A673 (cell line): ENCODE measurements at regions not wholly inside any gene's neighbourhood (a gene's known extent, or its start where the extent isn't known, plus 50 kb on each side); places are given as distances from the start of the nearest gene placed in this dataset.
A peak's percentile ranks its signal among the peaks of the same experiment; 100 is the strongest.

ENCODE experiments used
- BruUV-seq: library from RNA; stranded (reverse); fragments of 400-500 nt; replicated peaks from 2 replicates; lab custom pipeline; 2021; lab: Mats Ljungman, UMichigan
- CTCF ChIA-PET: fragments of 300-600 bp; sonication (Branson Sonifier 250); formaldehyde crosslinking; loops from one replicate; lab custom pipeline; 2022; ENCODE audit warnings: antibody characterized with exemption; lab: Charles Lee
- POLR2A ChIA-PET: fragments of 300-600 bp; sonication (Branson Sonifier 250); formaldehyde crosslinking; loops from one replicate; lab custom pipeline; 2022; ENCODE audit warnings: antibody characterized with exemption; ENCODE audit not compliant: low non-redundant PET; lab: Charles Lee
- DNase-seq: peaks from one replicate; pipeline ENCODE4 v3.0.0-alpha.2; 2015; ENCODE audit warnings: low spot score
- H3K27ac ChIP-seq: fragments of 200-600 bp; sonication (generic); 2 replicates; pipeline ENCODE4 v1.5.1; 2016; ENCODE audit warnings: mixed run types, low read depth, mild to moderate bottlenecking, mixed read lengths, antibody characterized with exemption, low read length; ENCODE audit not compliant: poor library complexity, severe bottlenecking
- H3K27me3 ChIP-seq: fragments of 200-600 bp; sonication (generic); replicated peaks from 2 replicates; pipeline ENCODE4 v1.6.1; 2017; ENCODE audit warnings: mixed run types, low read depth, mild to moderate bottlenecking, mixed read lengths, antibody characterized with exemption, low read length; ENCODE audit not compliant: insufficient read depth, poor library complexity
- H3K36me3 ChIP-seq: fragments of 200-600 bp; sonication (generic); 2 replicates; pipeline ENCODE4 v1.6.1; 2016; ENCODE audit warnings: mixed run types, mild to moderate bottlenecking, mixed read lengths, antibody characterized with exemption, low read length; ENCODE audit not compliant: insufficient read depth, poor library complexity, severe bottlenecking
- H3K4me1 ChIP-seq: fragments of 200-600 bp; sonication (generic); 2 replicates; pipeline ENCODE4 v1.6.1; 2017; ENCODE audit warnings: mixed run types, mild to moderate bottlenecking, mixed read lengths, antibody characterized with exemption, low read length; ENCODE audit not compliant: insufficient read depth, poor library complexity, severe bottlenecking
- H3K4me3 ChIP-seq: fragments of 200-600 bp; sonication (generic); 2 replicates; pipeline ENCODE4 v1.5.1; 2016; ENCODE audit warnings: low read depth, mixed run types, mild to moderate bottlenecking, mixed read lengths, low read length; ENCODE audit not compliant: poor library complexity, severe bottlenecking
- H3K9me3 ChIP-seq: fragments of 200-600 bp; sonication (generic); 2 replicates; pipeline ENCODE4 v1.6.1; 2016; ENCODE audit warnings: mixed run types, low read depth, mild to moderate bottlenecking, mixed read lengths, antibody characterized with exemption, low read length; ENCODE audit not compliant: poor library complexity, severe bottlenecking
- CTCF ChIP-seq: fragments of 300-800, 200-600 bp; sonication (generic); conservative IDR thresholded peaks from 2 replicates; pipeline ENCODE4 v1.5.1; 2017; ENCODE audit warnings: low read depth, mild to moderate bottlenecking, antibody characterized with exemption, low read length, moderate library complexity, mixed read lengths
- EZH2 ChIP-seq: fragments of 200-600 bp; sonication (generic); IDR thresholded peaks from 2 replicates; pipeline ENCODE4 v1.6.1; 2017; ENCODE audit warnings: borderline replicate concordance, low read depth, mild to moderate bottlenecking, mixed read lengths, antibody characterized with exemption, low read length; ENCODE audit not compliant: poor library complexity, severe bottlenecking
- intact Hi-C: fragments of 100-400 bp; cut with micrococcal nuclease; formaldehyde crosslinking; loops from one replicate; pipeline ENCODE4 v1.10.0; 2022; ENCODE audit not compliant: unreplicated experiment

DNA sequence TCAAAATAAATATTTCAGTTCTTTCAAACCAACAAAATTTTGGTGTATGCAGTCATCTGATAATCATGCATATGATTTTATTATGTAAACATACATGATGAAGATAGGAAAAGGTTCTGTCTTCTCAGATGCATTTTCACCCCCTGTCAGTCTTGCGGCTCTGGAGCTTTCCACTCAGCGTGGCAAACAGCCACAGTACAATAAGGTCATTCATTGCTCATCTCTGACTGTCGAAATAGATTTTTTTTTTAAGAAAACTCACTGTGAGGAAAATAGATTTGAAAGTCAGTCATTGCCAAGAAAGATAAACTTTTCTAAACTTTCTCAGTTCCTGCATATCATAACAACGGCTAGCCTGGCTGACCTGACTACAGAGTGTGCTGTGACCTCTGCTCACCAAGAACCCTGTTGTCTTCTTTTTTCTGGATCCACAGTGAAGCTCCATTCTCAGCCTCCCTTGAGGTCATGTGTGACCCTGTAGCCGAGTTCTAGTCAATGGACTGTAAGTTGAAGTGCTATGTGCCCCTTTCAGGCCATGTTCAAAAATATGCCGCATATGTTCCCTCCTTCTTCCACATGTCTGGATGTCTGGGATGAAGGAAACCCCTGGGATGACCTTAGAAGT is 519.6 kb downstream of the KLF5 start:
- POLR2A ChIA-PET = interaction anchor here (0.6 kb wide), 1 partner anchor 8 kb away, joined by 3 read pairs; no protein-coding TSS in a partner anchor
- Histone ChIP-seq H3K4me1 (no peaks in the 10 kb centered on the region), H3K4me3 (no peak overlapping the region), H3K9me3 (no peaks in the 10 kb centered on the region), H3K27ac (no peak overlapping the region), H3K27me3 (no peaks in the 10 kb centered on the region), H3K36me3 (no peaks in the 10 kb centered on the region)
- no peak for TF ChIP-seq EZH2
- no peak for TF ChIP-seq CTCF
- CTCF ChIA-PET = no interaction called here
- BruUV-seq = no TSS peak
- intact Hi-C loops = no loop called here
- DNase-seq = no peak

- no peaks in the 10 kb centered on the region for H3K36me3 ChIP-seq
- no peak overlapping the region for H3K27ac ChIP-seq
- no peak overlapping the region for H3K4me3 ChIP-seq
- BruUV-seq = no TSS peak
- no peaks in the 10 kb centered on the region for H3K9me3 ChIP-seq
- H3K4me1 ChIP-seq = no peaks in the 10 kb centered on the region
- POLR2A ChIA-PET = no interaction called here
- H3K27me3 ChIP-seq = no peaks in the 10 kb centered on the region
- TF ChIP-seq CTCF = no peak
- no peak for TF ChIP-seq EZH2
- intact Hi-C loops = no loop called here
- CTCF ChIA-PET = no interaction called here
- DNase-seq = no peak
Observed at GRCh38 chr13:73576291-73576690, 517.5 kb downstream of the KLF5 start.

GRCh38 chr13:73572824-73573223 is 514.0 kb downstream of the KLF5 start:
- ChIA-PET POLR2A (no interaction called here), CTCF (no interaction called here)
- BruUV-seq = no TSS peak
- DNase-seq = peak; percentile 13
- intact Hi-C loops = no loop called here
- no peaks in the 10 kb centered on the region for H3K27me3 ChIP-seq
- H3K36me3 ChIP-seq = no peaks in the 10 kb centered on the region
- H3K4me3 ChIP-seq = no peak overlapping the region
- no peaks in the 10 kb centered on the region for H3K4me1 ChIP-seq
- TF ChIP-seq EZH2 = no peak
- no peak for TF ChIP-seq CTCF
- H3K27ac ChIP-seq = no peak overlapping the region
- H3K9me3 ChIP-seq = no peaks in the 10 kb centered on the region
